Adipocyte (in vitro differentiated cells): ENCODE measurements at regions not wholly inside any gene's neighbourhood (a gene's known extent, or its start where the extent isn't known, plus 50 kb on each side); places are given as distances from the start of the nearest gene placed in this dataset.

Experiments used
- DNase-seq: peaks from one replicate; pipeline ENCODE4 v3.0.0-alpha.2; 2015; ENCODE audit warnings: low read depth
- H3K27me3 ChIP-seq: replicated peaks from 2 replicates; pipeline ENCODE4 v1.7.0; 2013; ENCODE audit warnings: mild to moderate bottlenecking, low read length, moderate library complexity; ENCODE audit not compliant: control insufficient read depth, insufficient read depth
- H3K36me3 ChIP-seq: 2 replicates; pipeline ENCODE4 v1.7.0; 2013; ENCODE audit warnings: low read length, mild to moderate bottlenecking, moderate library complexity; ENCODE audit not compliant: control insufficient read depth, insufficient read depth, severe bottlenecking
- H3K4me1 ChIP-seq: 2 replicates; pipeline ENCODE4 v1.7.0; 2013; ENCODE audit warnings: mild to moderate bottlenecking, low read length, moderate library complexity; ENCODE audit not compliant: control insufficient read depth, insufficient read depth
- H3K4me3 ChIP-seq: 2 replicates; pipeline ENCODE4 v1.7.0; 2013; ENCODE audit warnings: mild to moderate bottlenecking, low read length, moderate library complexity
- H3K9ac ChIP-seq: 2 replicates; pipeline ENCODE4 v1.7.0; 2013; ENCODE audit warnings: mild to moderate bottlenecking, low read length, moderate library complexity
- H3K9me3 ChIP-seq: 2 replicates; pipeline ENCODE4 v1.7.0; 2013; ENCODE audit warnings: mild to moderate bottlenecking, low read length, moderate library complexity; ENCODE audit not compliant: control insufficient read depth

GRCh38 chr20:57840066-57840465, 130.3 kb upstream of the PMEPA1 start:
- peaks cover 56% of the 10 kb centered on the region for H3K27me3 ChIP-seq
- H3K36me3 ChIP-seq = no peaks in the 10 kb centered on the region
- no peaks in the 10 kb centered on the region for H3K4me1 ChIP-seq
- no peak for DNase-seq
- no peak overlapping the region for H3K4me3 ChIP-seq
- no peak overlapping the region for H3K9ac ChIP-seq
- no peaks in the 10 kb centered on the region for H3K9me3 ChIP-seq

GRCh38 chr20:57838670-57839151, 128.9 kb upstream of the PMEPA1 start:
- H3K4me3 ChIP-seq = no peak overlapping the region

GRCh38 chr20:57837208-57838035, 127.6 kb upstream of the PMEPA1 start:
- no peak overlapping the region for H3K9ac ChIP-seq
- H3K27me3 ChIP-seq = peaks cover 50% of the 10 kb centered on the region
- no peak for DNase-seq
- no peaks in the 10 kb centered on the region for H3K9me3 ChIP-seq
- no peak overlapping the region for H3K4me3 ChIP-seq
- H3K4me1 ChIP-seq = no peaks in the 10 kb centered on the region
- H3K36me3 ChIP-seq = no peaks in the 10 kb centered on the region

More at GRCh38 chr20:57838670-57839151, 128.9 kb upstream of the PMEPA1 start:
- H3K27me3 ChIP-seq = peaks cover 56% of the 10 kb centered on the region
- no peaks in the 10 kb centered on the region for H3K9me3 ChIP-seq
- no peak overlapping the region for H3K9ac ChIP-seq
- no peaks in the 10 kb centered on the region for H3K36me3 ChIP-seq
- no peak for DNase-seq
- no peaks in the 10 kb centered on the region for H3K4me1 ChIP-seq

- H3K9ac ChIP-seq = no peak overlapping the region
- no peak for DNase-seq
- H3K9me3 ChIP-seq = no peaks in the 10 kb centered on the region
- no peak overlapping the region for H3K4me3 ChIP-seq
- no peaks in the 10 kb centered on the region for H3K36me3 ChIP-seq
- H3K4me1 ChIP-seq = no peaks in the 10 kb centered on the region
- H3K27me3 ChIP-seq = peaks cover 40% of the 10 kb centered on the region
Measured at GRCh38 chr20:57835588-57836455, 126.0 kb upstream of the PMEPA1 start.

GRCh38 chr20:57835074-57835452, 125.2 kb upstream of the PMEPA1 start:
- Histone ChIP-seq H3K27me3 (peaks cover 34% of the 10 kb centered on the region), H3K9me3 (no peaks in the 10 kb centered on the region), H3K36me3 (no peaks in the 10 kb centered on the region), H3K9ac (no peak overlapping the region), H3K4me3 (no peak overlapping the region), H3K4me1 (no peaks in the 10 kb centered on the region)
- no peak for DNase-seq

- Histone ChIP-seq H3K9ac (no peak overlapping the region), H3K36me3 (no peaks in the 10 kb centered on the region), H3K27me3 (peaks cover 34% of the 10 kb centered on the region), H3K4me1 (no peaks in the 10 kb centered on the region), H3K4me3 (no peak overlapping the region), H3K9me3 (no peaks in the 10 kb centered on the region)
- no peak for DNase-seq
Measured at GRCh38 chr20:57834306-57835073, 124.7 kb upstream of the PMEPA1 start.

- no peaks in the 10 kb centered on the region for H3K36me3 ChIP-seq
- H3K9ac ChIP-seq = no peak overlapping the region
- no peaks in the 10 kb centered on the region for H3K9me3 ChIP-seq
- H3K4me3 ChIP-seq = no peak overlapping the region
- H3K27me3 ChIP-seq = peaks cover 26% of the 10 kb centered on the region
- no peaks in the 10 kb centered on the region for H3K4me1 ChIP-seq
- DNase-seq = no peak
Measured at GRCh38 chr20:57831993-57832585, 122.3 kb upstream of the PMEPA1 start.

- Histone ChIP-seq H3K36me3 (no peaks in the 10 kb centered on the region), H3K4me3 (no peak overlapping the region), H3K9me3 (no peaks in the 10 kb centered on the region), H3K4me1 (no peaks in the 10 kb centered on the region), H3K9ac (no peak overlapping the region), H3K27me3 (peaks cover 26% of the 10 kb centered on the region)
- DNase-seq = no peak
Measured at GRCh38 chr20:57831326-57831992, 121.6 kb upstream of the PMEPA1 start.

- no peak overlapping the region for H3K9ac ChIP-seq
- H3K36me3 ChIP-seq = no peaks in the 10 kb centered on the region
- H3K27me3 ChIP-seq = peaks cover 32% of the 10 kb centered on the region
- DNase-seq = no peak
- no peaks in the 10 kb centered on the region for H3K9me3 ChIP-seq
- peaks cover 3% of the 10 kb centered on the region for H3K4me1 ChIP-seq
- H3K4me3 ChIP-seq = no peak overlapping the region
Measured at GRCh38 chr20:57830515-57830895, 120.7 kb upstream of the PMEPA1 start.

GRCh38 chr20:57829805-57830514, 120.1 kb upstream of the PMEPA1 start:
- peaks cover 3% of the 10 kb centered on the region for H3K4me1 ChIP-seq
- DNase-seq = no peak

More at GRCh38 chr20:57829805-57830514, 120.1 kb upstream of the PMEPA1 start:
- H3K36me3 ChIP-seq = no peaks in the 10 kb centered on the region
- no peaks in the 10 kb centered on the region for H3K9me3 ChIP-seq
- H3K4me3 ChIP-seq = no peak overlapping the region
- H3K27me3 ChIP-seq = peaks cover 36% of the 10 kb centered on the region
- no peak overlapping the region for H3K9ac ChIP-seq
